BLaER1 treated with 17β-estradiol and CSF1 and Interleukin-3, amounts not matched to agents 10 nM and 100 nM (cell line): ENCODE measurements at regions not wholly inside any gene's neighbourhood (a gene's known extent, or its start where the extent isn't known, plus 50 kb on each side); places are given as distances from the start of the nearest gene placed in this dataset.

Experiments
- H3K27ac ChIP-seq, 11 experiments: shearing (Covaris generic); formaldehyde crosslinking; 2 replicates each; pipeline ENCODE4 v1.8.1; 2022
- H3K27me3 ChIP-seq, 11 experiments: shearing (Covaris generic); formaldehyde crosslinking; 2 replicates each; pipeline ENCODE4 v1.8.1; 2022
- H3K36me3 ChIP-seq, 11 experiments: shearing (Covaris generic); formaldehyde crosslinking; 2 replicates each; pipeline ENCODE4 v1.8.1; 2022
- H3K4me1 ChIP-seq, 10 experiments: shearing (Covaris generic); formaldehyde crosslinking; 2 replicates each; pipeline ENCODE4 v1.8.1; 2022
- H3K4me2 ChIP-seq, 11 experiments: shearing (Covaris generic); formaldehyde crosslinking; 2 replicates each; pipeline ENCODE4 v1.8.1; 2022
- H3K4me3 ChIP-seq, 10 experiments: shearing (Covaris generic); formaldehyde crosslinking; 2 replicates each; pipeline ENCODE4 v1.8.1; 2022
- H3K9ac ChIP-seq, 11 experiments: shearing (Covaris generic); formaldehyde crosslinking; 2 replicates each; pipeline ENCODE4 v1.8.1; 2022
- H3K9me3 ChIP-seq, 11 experiments: shearing (Covaris generic); formaldehyde crosslinking; replicated peaks in 1 of 11; 2 replicates each; pipeline ENCODE4 v1.8.1; 2022
- H4K20me1 ChIP-seq, 11 experiments: shearing (Covaris generic); formaldehyde crosslinking; 2 replicates each; pipeline ENCODE4 v1.8.1; 2022
- Cebpa-rat ChIP-seq, 11 experiments: shearing (Covaris generic); IDR thresholded peaks; 2 replicates each; pipeline ENCODE4 v1.8.1; 2022

DNA sequence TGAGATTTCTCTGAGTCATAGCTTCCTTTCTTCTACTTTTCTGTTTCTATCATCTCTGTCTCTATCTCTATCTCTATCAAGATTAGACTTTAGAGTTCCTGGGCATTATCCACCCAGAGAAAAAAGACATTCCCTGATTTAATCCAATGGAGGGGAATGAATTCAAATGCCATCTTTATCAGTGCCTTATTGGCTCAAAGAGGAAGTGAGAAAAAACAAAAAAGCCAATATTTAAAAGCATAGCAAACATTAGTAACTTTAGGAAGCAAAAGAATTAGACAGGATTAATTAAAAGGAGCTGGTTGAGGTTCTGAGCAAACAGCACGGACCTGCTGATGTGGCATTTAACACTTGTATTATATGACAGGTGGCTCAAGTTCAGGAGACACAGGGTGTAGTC is 736.5 kb downstream of the REEP3 start:
- H3K27ac ChIP-seq = no peak overlapping the region
- no peaks in the 10 kb centered on the region for H3K4me1 ChIP-seq
- no peak overlapping the region for H3K9ac ChIP-seq
- H3K27me3 ChIP-seq = no peaks in the 10 kb centered on the region
- H3K4me3 ChIP-seq = no peak overlapping the region
- H3K9me3 ChIP-seq = no peaks in the 10 kb centered on the region
- no peak overlapping the region for H3K4me2 ChIP-seq
- H4K20me1 ChIP-seq = no peaks in the 10 kb centered on the region
- no peaks in the 10 kb centered on the region for H3K36me3 ChIP-seq
- no peak for TF ChIP-seq Cebpa-rat (IDR thresholded peaks at IDR 0.05)

DNA sequence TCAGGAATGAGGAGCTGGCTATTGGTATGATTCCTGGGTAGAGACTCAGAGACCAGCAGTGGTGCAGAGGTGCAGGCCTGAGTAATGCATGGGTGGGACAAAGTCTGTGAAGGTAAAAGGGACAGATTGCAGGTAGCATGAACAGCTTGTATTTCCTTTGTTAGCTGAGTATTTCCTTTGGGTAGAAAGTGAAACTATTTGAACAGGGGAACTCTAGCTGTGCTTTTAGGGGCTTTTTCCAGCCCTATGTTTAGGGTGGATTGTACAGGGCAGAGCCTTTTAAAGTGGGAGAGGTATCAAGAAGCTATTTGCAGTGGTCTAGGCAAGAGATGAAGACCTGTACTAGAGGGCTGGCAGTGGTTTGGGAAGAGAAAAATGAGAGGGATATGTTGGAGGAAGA is 739.9 kb downstream of the REEP3 start:
- no peak overlapping the region for H3K27ac ChIP-seq
- H3K27me3 ChIP-seq = no peaks in the 10 kb centered on the region

DNA sequence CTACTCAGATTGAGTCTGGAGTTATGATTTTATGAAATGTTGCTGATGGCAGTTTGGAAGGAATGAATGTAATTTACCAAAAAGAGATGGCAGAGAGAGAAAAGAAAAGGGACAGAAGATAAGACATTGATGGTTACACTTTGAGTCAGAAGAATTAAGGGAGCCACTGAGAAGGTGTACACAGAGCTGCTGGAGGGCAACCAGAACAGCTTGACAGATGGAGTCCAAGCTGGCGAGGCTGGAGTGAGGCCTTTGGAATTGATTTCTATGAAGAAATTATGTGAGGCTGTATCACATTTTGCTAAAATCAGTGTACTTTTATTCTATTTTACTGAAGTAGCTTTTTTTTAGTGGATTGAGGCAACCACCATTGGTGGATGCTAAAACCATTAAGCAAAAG is 740.5 kb downstream of the REEP3 start:
- Histone ChIP-seq H3K9ac (no peak overlapping the region), H3K4me1 (no peaks in the 10 kb centered on the region), H3K36me3 (no peaks in the 10 kb centered on the region), H4K20me1 (no peaks in the 10 kb centered on the region), H3K27me3 (no peaks in the 10 kb centered on the region), H3K4me2 (no peak overlapping the region), H3K27ac (no peak overlapping the region), H3K4me3 (no peak overlapping the region), H3K9me3 (no peaks in the 10 kb centered on the region)
- TF ChIP-seq Cebpa-rat (IDR thresholded peaks at IDR 0.05) = no peak

More for the DNA sequence above, 739.9 kb downstream of the REEP3 start:
- H4K20me1 ChIP-seq = no peaks in the 10 kb centered on the region
- H3K9ac ChIP-seq = no peak overlapping the region
- H3K4me3 ChIP-seq = no peak overlapping the region
- no peaks in the 10 kb centered on the region for H3K36me3 ChIP-seq
- TF ChIP-seq Cebpa-rat (IDR thresholded peaks at IDR 0.05) = no peak
- no peaks in the 10 kb centered on the region for H3K9me3 ChIP-seq
- H3K4me1 ChIP-seq = no peaks in the 10 kb centered on the region
- no peak overlapping the region for H3K4me2 ChIP-seq

DNA sequence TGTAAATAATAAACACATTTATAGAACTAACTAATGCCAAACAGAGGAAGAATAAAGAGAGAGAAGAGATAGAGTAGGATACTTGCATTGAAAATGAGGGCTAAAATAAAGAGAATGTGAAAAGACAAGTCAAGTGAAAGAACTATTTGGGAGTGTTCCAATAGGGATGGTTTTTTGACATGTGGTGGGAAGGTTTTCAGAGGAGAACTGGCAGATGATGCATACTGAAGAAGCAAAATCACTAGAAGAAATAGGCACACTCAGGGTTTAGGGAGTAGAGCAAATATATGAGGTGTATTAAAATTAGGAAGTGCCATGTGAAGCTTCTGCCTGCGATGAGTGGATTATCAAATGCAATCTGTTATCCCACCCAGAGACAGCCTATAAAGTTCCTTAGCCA is 744.8 kb downstream of the REEP3 start:
- no peak overlapping the region for H3K9ac ChIP-seq
- H3K4me2 ChIP-seq = no peak overlapping the region
- H3K27ac ChIP-seq = no peak overlapping the region
- H3K4me3 ChIP-seq = no peak overlapping the region
- no peaks in the 10 kb centered on the region for H4K20me1 ChIP-seq
- no peaks in the 10 kb centered on the region for H3K9me3 ChIP-seq
- H3K4me1 ChIP-seq = no peaks in the 10 kb centered on the region
- H3K36me3 ChIP-seq = no peaks in the 10 kb centered on the region
- no peaks in the 10 kb centered on the region for H3K27me3 ChIP-seq
- no peak for TF ChIP-seq Cebpa-rat (IDR thresholded peaks at IDR 0.05)

DNA sequence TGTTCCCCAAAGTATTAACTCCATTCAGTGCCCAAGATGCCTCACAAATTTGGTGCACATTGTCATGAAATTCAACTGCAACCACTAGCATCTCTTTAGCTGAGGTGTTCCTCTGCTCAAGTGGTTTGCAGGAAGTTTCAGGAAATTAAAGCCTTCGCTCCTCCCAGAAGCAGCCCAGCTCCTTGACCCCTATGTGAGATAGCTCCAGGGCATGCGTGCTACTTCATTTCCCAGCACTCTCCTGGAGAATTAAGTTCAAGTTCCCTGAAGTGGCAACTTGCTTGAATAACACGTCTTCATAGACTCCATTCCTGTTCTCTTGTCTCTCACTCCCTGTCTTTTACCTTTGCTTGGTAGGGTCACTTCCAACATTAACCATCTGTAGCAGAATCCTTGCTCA is 750.3 kb downstream of the REEP3 start:
- Histone ChIP-seq H3K4me2 (no peak overlapping the region), H4K20me1 (no peaks in the 10 kb centered on the region), H3K9ac (no peak overlapping the region), H3K9me3 (no peaks in the 10 kb centered on the region), H3K4me3 (no peak overlapping the region), H3K27ac (no peak overlapping the region), H3K4me1 (no peaks in the 10 kb centered on the region), H3K27me3 (no peaks in the 10 kb centered on the region), H3K36me3 (no peaks in the 10 kb centered on the region)
- TF ChIP-seq Cebpa-rat (IDR thresholded peaks at IDR 0.05) = no peak

DNA sequence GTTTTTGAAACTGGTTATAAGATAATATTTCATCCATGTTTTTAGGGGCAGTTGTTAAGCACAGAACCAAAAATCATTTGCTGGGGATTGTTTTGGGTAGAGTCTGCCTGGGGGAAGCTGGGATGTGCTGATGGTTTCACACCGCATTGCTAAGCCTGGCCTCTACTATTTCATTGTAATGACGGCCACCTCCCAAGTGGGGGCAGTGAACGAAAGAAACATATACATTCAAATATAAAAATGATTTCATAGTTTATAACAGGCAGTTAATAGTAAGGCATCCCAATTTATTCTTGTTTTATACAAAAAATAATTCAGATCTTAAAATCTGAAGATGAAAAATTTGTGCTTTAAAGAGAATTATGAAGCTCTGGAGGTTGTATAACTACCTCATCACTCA is 750.8 kb downstream of the REEP3 start:
- no peaks in the 10 kb centered on the region for H4K20me1 ChIP-seq
- H3K27me3 ChIP-seq = no peaks in the 10 kb centered on the region
- H3K27ac ChIP-seq = no peak overlapping the region
- no peaks in the 10 kb centered on the region for H3K36me3 ChIP-seq
- no peak overlapping the region for H3K9ac ChIP-seq
- no peaks in the 10 kb centered on the region for H3K4me1 ChIP-seq
- TF ChIP-seq Cebpa-rat (IDR thresholded peaks at IDR 0.05) = no peak
- H3K4me2 ChIP-seq = no peak overlapping the region
- H3K4me3 ChIP-seq = no peak overlapping the region
- H3K9me3 ChIP-seq = no peaks in the 10 kb centered on the region

DNA sequence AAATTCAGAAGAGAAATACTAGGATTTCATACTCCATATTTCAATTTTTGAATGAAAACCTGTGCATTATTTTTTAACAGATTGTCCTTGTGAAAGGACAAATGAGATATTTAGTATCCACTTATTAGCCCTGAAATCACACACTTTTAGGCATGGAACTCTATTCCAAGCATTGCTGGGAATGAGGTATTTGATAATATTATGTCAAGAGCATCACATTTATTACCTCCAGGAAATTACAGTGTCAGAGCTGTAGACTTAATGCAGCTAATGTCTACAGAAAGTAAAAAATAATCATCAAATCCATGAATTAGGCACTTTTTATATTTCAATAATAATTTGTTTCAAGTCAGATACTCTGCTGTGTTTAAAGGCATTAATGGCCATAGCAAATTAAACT is 753.8 kb downstream of the REEP3 start:
- TF ChIP-seq Cebpa-rat (IDR thresholded peaks at IDR 0.05) = no peak
- Histone ChIP-seq H3K27me3 (no peaks in the 10 kb centered on the region), H3K4me3 (no peak overlapping the region), H3K9ac (no peak overlapping the region), H3K9me3 (no peaks in the 10 kb centered on the region), H3K4me2 (no peak overlapping the region), H3K36me3 (no peaks in the 10 kb centered on the region), H4K20me1 (no peaks in the 10 kb centered on the region), H3K4me1 (no peaks in the 10 kb centered on the region), H3K27ac (no peak overlapping the region)

DNA sequence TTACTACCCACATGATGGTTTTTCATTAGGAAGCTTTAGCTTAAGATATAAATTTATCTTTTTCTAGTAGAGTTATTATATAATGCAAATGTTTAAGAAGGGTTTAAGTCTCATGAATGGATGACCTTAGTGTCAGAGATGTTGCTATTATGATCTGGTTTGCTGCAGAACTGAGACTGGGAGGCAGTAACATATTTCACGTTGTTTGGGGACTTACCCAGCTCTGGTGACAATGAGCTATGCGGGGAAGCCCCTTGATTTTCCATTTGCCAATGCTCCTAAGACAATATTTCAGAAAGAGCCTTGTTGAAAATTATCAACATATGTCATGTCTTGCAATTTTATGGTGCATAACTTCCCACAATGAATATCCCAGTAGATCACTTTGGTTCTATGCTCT is 754.6 kb downstream of the REEP3 start:
- Histone ChIP-seq H4K20me1 (no peaks in the 10 kb centered on the region), H3K9ac (no peak overlapping the region), H3K4me1 (no peaks in the 10 kb centered on the region), H3K27ac (no peak overlapping the region), H3K9me3 (no peaks in the 10 kb centered on the region), H3K36me3 (no peaks in the 10 kb centered on the region), H3K4me2 (no peak overlapping the region), H3K4me3 (no peak overlapping the region), H3K27me3 (no peaks in the 10 kb centered on the region)
- no peak for TF ChIP-seq Cebpa-rat (IDR thresholded peaks at IDR 0.05)

DNA sequence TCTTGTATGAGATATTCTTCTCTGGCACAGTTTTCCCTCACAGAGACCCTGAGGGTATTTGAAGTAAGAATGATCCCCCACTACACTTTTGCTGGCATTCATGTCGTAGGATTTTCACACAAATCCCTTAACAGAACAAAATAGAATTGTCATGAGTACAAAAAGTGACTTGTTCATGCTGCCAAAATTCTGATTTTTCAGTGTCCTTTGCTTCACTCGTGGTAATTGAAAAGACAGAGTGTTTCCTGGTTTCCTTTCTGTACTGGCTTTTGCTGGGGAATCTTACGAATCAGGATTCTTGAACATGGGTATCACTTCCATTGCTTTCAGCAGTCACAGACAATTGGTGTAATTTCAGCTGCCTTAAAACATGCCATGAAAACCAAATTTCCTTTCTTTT is 756.3 kb downstream of the REEP3 start:
- no peak overlapping the region for H3K27ac ChIP-seq
- no peaks in the 10 kb centered on the region for H3K27me3 ChIP-seq
- TF ChIP-seq Cebpa-rat (IDR thresholded peaks at IDR 0.05) = no peak
- H3K36me3 ChIP-seq = no peaks in the 10 kb centered on the region
- H3K9ac ChIP-seq = no peak overlapping the region
- no peaks in the 10 kb centered on the region for H4K20me1 ChIP-seq
- no peaks in the 10 kb centered on the region for H3K9me3 ChIP-seq
- no peak overlapping the region for H3K4me2 ChIP-seq
- H3K4me3 ChIP-seq = no peak overlapping the region
- H3K4me1 ChIP-seq = no peaks in the 10 kb centered on the region

DNA sequence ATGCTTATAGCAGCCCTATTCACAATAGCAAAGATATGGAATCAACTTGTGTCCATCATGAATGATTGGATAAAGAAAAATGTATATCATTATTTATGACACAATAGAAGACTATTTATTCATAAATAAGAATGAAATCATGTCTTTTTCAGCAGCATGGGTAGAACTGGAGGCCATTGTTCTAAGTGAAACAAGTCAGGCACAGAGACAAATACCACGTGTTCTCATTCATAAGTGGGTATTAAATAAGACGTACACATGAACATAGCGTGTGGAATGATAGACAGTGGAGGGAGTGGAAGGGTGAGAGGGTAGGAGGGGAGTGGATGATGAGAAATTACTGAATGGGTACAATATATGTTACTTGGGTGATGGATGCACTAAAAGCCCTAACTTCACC is 762.4 kb downstream of the REEP3 start:
- Histone ChIP-seq H3K4me3 (no peak overlapping the region), H3K4me1 (no peaks in the 10 kb centered on the region), H3K27me3 (no peaks in the 10 kb centered on the region), H3K9me3 (no peaks in the 10 kb centered on the region), H3K27ac (no peak overlapping the region), H3K4me2 (no peak overlapping the region), H3K36me3 (no peaks in the 10 kb centered on the region), H4K20me1 (no peaks in the 10 kb centered on the region), H3K9ac (no peak overlapping the region)
- TF ChIP-seq Cebpa-rat (IDR thresholded peaks at IDR 0.05) = no peak

DNA sequence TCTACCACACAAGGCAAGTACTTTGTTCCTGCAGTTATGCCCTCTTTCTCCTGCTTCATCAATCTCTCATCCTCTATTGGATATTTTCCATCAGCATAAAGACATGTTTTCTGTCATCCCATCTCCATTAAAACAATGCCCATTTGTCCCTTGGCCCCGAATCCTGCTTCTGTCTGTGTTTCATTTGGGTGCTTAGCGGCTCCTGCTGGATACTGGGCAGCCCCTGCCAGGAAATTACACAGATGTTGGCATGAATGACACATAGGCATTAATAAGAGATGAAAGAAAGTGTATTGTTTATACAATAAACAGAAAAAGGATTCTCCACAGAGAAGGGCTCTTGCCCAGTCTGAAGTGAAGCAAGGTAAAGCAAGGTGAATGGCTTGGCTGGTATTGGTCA is 765.3 kb downstream of the REEP3 start:
- TF ChIP-seq Cebpa-rat (IDR thresholded peaks at IDR 0.05) = no peak
- no peaks in the 10 kb centered on the region for H3K4me1 ChIP-seq
- H3K27me3 ChIP-seq = no peaks in the 10 kb centered on the region
- H3K9ac ChIP-seq = no peak overlapping the region
- no peaks in the 10 kb centered on the region for H3K9me3 ChIP-seq
- H3K27ac ChIP-seq = no peak overlapping the region
- no peak overlapping the region for H3K4me2 ChIP-seq
- H3K4me3 ChIP-seq = no peak overlapping the region
- no peaks in the 10 kb centered on the region for H4K20me1 ChIP-seq
- no peaks in the 10 kb centered on the region for H3K36me3 ChIP-seq
